H1 (cell line): ENCODE measurements at regions not wholly inside any gene's neighbourhood (a gene's known extent, or its start where the extent isn't known, plus 50 kb on each side); places are given as distances from the start of the nearest gene placed in this dataset.

Source experiments
- CREB1 ChIP-seq: IDR thresholded peaks from 2 replicates; pipeline ENCODE4 v1.6.1; 2012; ENCODE audit warnings: inconsistent platforms
- EP300 ChIP-seq, 2 experiments: IDR thresholded peaks; 1 replicate in 1 of 2; 2 replicates in 1 of 2; pipeline ENCODE4 v1.6.1; 2011 to 2012; ENCODE audit warnings: low read depth in 2 of 2, low read length in 2 of 2, mild to moderate bottlenecking in 2 of 2, borderline replicate concordance in 1 of 2, inconsistent platforms in 1 of 2, moderate library complexity in 1 of 2
- NANOG ChIP-seq: IDR thresholded peaks from 2 replicates; pipeline ENCODE4 v1.6.1; 2011; ENCODE audit warnings: low read length, low read depth, mild to moderate bottlenecking, inconsistent platforms; ENCODE audit not compliant: insufficient read depth, poor library complexity, severe bottlenecking

DNA sequence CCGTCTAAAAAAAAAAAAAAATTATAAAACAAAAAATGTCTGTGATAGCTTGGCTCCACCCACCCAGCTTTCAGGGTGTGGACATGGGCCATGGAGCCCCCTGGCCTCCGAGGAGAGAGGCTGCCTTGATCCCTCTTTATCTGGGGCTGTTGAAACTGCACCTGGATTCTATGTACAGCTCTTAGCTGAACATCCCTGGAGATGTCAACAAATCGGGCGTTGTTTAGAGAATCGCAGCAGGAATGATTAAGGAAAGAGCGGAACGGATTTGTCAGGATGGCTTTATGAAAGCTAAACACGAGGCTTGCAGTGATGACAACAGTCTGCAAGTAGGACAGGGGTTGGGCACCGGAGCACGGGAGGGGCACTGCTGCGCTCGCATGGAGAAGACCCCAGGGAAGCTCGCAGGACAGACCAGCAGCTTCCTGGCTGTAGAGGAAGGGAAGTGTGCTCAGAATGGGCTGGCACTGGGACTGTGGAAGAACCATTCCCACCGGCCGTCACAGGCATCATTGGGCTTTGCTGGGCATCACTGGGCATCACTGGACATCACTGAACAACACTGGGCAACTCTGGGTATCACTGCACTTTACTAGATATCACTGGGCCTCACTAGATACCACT lies 195.8 kb upstream of the FOXF1 start (continued):
- TF ChIP-seq EP300 (IDR thresholded peaks at IDR 0.05; ENCODE audit: borderline replicate concordance in 1 of 2, low read depth in 2 of 2, low read length in 2 of 2) (no peak), CREB1 (no peak), NANOG (no peak)
- TF ChIP-seq, all 59 proteins: peak for 0
